ENCODE measurements at regions not wholly inside any gene's neighbourhood (a gene's known extent, or its start where the extent isn't known, plus 50 kb on each side); places are given as distances from the start of the nearest gene placed in this dataset.
"Not testable (repeated sequence)": the region's sequence is repeated elsewhere in the genome, so short reads cannot be mapped to it uniquely, and the experiment has no call there.

- no peak for FAIRE-seq
- DNase-seq (ENCODE audit: extremely low spot score, insufficient read length, low read depth): no peak
Observed at GRCh38 chr9:27799326-27799725, 226.0 kb upstream of the C9orf72 start.

GRCh38 chr9:27800159-27800558 is 226.9 kb upstream of the C9orf72 start:
- no peak for DNase-seq (ENCODE audit: extremely low spot score, insufficient read length, low read depth)
- FAIRE-seq: no peak

GRCh38 chr9:27800692-27801370 is 227.6 kb upstream of the C9orf72 start:
- DNase-seq (ENCODE audit: extremely low spot score, insufficient read length, low read depth) (no peak), FAIRE-seq (no peak)

GRCh38 chr9:27801545-27801944 is 228.3 kb upstream of the C9orf72 start:
- no peak for FAIRE-seq
- DNase-seq (ENCODE audit: extremely low spot score, insufficient read length, low read depth): no peak

GRCh38 chr9:27802418-27802817 is 229.1 kb upstream of the C9orf72 start:
- FAIRE-seq (no peak), DNase-seq (ENCODE audit: extremely low spot score, insufficient read length, low read depth) (no peak)

GRCh38 chr9:27808864-27809263 is 235.6 kb upstream of the C9orf72 start:
- no peak for FAIRE-seq
- no peak for DNase-seq (ENCODE audit: extremely low spot score, insufficient read length, low read depth)

- no peak for DNase-seq (ENCODE audit: extremely low spot score, insufficient read length, low read depth)
- no peak for FAIRE-seq
Observed at GRCh38 chr9:27817747-27818146, 244.5 kb upstream of the C9orf72 start.

- FAIRE-seq (no peak), DNase-seq (ENCODE audit: extremely low spot score, insufficient read length, low read depth) (no peak)
Observed at GRCh38 chr9:27818348-27818747, 245.1 kb upstream of the C9orf72 start.

GRCh38 chr9:27828908-27829307 is 255.6 kb upstream of the C9orf72 start:
- FAIRE-seq: no peak
- no peak for DNase-seq (ENCODE audit: extremely low spot score, insufficient read length, low read depth)

GRCh38 chr9:27829621-27830020 is 256.3 kb upstream of the C9orf72 start:
- FAIRE-seq (no peak), DNase-seq (ENCODE audit: extremely low spot score, insufficient read length, low read depth) (no peak)

GRCh38 chr9:27832108-27832507 is 258.8 kb upstream of the C9orf72 start:
- not testable (repeated sequence) for DNase-seq (ENCODE audit: extremely low spot score, insufficient read length, low read depth); FAIRE-seq

- FAIRE-seq: no peak
- DNase-seq (ENCODE audit: extremely low spot score, insufficient read length, low read depth): no peak
Observed at GRCh38 chr9:27835286-27835685, 262.0 kb upstream of the C9orf72 start.

GRCh38 chr9:27835746-27836145 is 262.5 kb upstream of the C9orf72 start:
- FAIRE-seq (no peak), DNase-seq (ENCODE audit: extremely low spot score, insufficient read length, low read depth) (no peak)

- no peak for DNase-seq (ENCODE audit: extremely low spot score, insufficient read length, low read depth)
Observed at GRCh38 chr9:27836661-27837401, 263.6 kb upstream of the C9orf72 start.

GRCh38 chr9:27838876-27839275 is 265.6 kb upstream of the C9orf72 start:
- DNase-seq (ENCODE audit: extremely low spot score, insufficient read length, low read depth): no peak
- FAIRE-seq: no peak

More at GRCh38 chr9:27836661-27837401, 263.6 kb upstream of the C9orf72 start:
- FAIRE-seq: no peak

- DNase-seq (ENCODE audit: extremely low spot score, insufficient read length, low read depth); FAIRE-seq: not testable (repeated sequence)
Observed at GRCh38 chr9:27839767-27840166, 266.5 kb upstream of the C9orf72 start.

- FAIRE-seq: no peak
- no peak for DNase-seq (ENCODE audit: extremely low spot score, insufficient read length, low read depth)
Observed at GRCh38 chr9:27844797-27845196, 271.5 kb upstream of the C9orf72 start.

GRCh38 chr9:27847380-27847779 is 274.1 kb upstream of the C9orf72 start:
- no peak for FAIRE-seq
- DNase-seq (ENCODE audit: extremely low spot score, insufficient read length, low read depth): no peak

GRCh38 chr9:27847818-27848217 is 274.5 kb upstream of the C9orf72 start:
- DNase-seq (ENCODE audit: extremely low spot score, insufficient read length, low read depth) (no peak), FAIRE-seq (no peak)

GRCh38 chr9:27848315-27848714 is 275.0 kb upstream of the C9orf72 start:
- no peak for DNase-seq (ENCODE audit: extremely low spot score, insufficient read length, low read depth)
- FAIRE-seq: no peak

- DNase-seq (ENCODE audit: extremely low spot score, insufficient read length, low read depth): no peak
- no peak for FAIRE-seq
Observed at GRCh38 chr9:27851858-27852257, 278.6 kb upstream of the C9orf72 start.

- no peak for FAIRE-seq
- no peak for DNase-seq (ENCODE audit: extremely low spot score, insufficient read length, low read depth)
Observed at GRCh38 chr9:27853529-27853928, 280.2 kb upstream of the C9orf72 start.

Measured in GM18507 (cell line).